ENCODE measurements at regions not wholly inside any gene's neighbourhood (a gene's known extent, or its start where the extent isn't known, plus 50 kb on each side); places are given as distances from the start of the nearest gene placed in this dataset.

DNA sequence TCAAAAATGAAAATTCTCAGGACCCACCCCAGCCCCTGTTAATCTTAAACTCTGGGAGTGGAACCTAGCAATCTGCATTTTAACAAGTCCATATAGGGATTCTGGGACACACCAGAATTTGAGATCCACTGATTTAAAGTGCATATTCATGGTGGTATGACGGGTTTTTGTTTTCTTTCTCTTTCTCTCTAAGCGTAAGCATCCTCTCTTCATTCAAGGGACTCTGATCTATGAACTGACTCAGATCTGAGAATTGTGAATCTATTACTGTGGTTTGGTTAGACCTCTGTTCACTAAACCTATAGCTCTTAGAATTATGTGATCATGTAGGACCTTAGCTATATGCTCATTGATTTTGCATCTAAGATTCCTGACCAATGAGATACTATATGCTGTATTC, 565.2 kb downstream of the CCDC171 start:
- TF ChIP-seq, protein P1, sequence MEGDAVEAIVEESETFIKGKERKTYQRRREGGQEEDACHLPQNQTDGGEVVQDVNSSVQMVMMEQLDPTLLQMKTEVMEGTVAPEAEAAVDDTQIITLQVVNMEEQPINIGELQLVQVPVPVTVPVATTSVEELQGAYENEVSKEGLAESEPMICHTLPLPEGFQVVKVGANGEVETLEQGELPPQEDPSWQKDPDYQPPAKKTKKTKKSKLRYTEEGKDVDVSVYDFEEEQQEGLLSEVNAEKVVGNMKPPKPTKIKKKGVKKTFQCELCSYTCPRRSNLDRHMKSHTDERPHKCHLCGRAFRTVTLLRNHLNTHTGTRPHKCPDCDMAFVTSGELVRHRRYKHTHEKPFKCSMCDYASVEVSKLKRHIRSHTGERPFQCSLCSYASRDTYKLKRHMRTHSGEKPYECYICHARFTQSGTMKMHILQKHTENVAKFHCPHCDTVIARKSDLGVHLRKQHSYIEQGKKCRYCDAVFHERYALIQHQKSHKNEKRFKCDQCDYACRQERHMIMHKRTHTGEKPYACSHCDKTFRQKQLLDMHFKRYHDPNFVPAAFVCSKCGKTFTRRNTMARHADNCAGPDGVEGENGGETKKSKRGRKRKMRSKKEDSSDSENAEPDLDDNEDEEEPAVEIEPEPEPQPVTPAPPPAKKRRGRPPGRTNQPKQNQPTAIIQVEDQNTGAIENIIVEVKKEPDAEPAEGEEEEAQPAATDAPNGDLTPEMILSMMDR (IDR thresholded peaks at IDR 0.05; ENCODE audit: poor library complexity), result no peak
- no peak for TF ChIP-seq EZH2 (IDR thresholded peaks at IDR 0.05; ENCODE audit: borderline replicate concordance)
- no peak for TF ChIP-seq EZH2phosphoT487 (IDR thresholded peaks at IDR 0.05; ENCODE audit: low read depth, severe bottlenecking, unreplicated experiment)
